ENCODE measurements at regions not wholly inside any gene's neighbourhood (a gene's known extent, or its start where the extent isn't known, plus 50 kb on each side); places are given as distances from the start of the nearest gene placed in this dataset.
A peak's percentile ranks its signal among the peaks of the same experiment; 100 is the strongest.
"Not testable (repeated sequence)": the region's sequence is repeated elsewhere in the genome, so short reads cannot be mapped to it uniquely, and the experiment has no call there.

DNA sequence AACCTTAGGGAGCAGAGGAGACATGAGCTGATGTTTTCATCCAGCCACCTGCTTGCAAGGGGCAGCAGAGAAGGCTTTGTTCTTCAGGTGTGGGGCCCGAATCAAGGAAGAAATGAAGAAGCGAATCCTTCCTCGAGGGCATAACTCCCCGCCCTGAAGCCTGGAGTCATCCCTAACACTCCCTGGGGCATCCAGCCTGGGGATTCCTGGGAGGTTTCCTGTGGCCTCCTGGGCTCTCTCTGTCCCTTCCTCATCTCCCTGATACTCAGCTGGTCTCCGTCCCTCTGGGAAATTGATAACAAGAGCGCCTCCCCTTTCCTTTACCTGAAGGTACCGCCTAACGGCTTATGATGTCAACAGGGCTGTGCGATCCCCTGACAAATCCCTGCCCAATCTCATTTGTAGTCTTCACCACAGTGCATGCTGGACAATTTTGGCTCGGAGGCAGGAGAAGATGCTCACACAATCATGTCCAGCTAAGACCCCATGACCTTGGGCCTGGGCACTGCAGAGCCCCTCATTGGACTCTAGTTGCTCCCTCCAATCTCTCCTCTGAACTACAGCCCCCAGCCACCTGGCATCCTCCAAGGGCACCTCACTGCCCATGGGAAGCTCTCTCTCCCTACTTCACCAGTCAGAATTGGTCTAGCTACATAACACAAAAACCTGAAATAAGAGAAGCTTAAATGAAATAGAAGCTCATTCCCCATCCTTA is 80.6 kb upstream of the RTL6 start:
- no peak for DNase-seq (ENCODE audit: extremely low read depth in 1 of 2, low read depth in 1 of 2)

DNA sequence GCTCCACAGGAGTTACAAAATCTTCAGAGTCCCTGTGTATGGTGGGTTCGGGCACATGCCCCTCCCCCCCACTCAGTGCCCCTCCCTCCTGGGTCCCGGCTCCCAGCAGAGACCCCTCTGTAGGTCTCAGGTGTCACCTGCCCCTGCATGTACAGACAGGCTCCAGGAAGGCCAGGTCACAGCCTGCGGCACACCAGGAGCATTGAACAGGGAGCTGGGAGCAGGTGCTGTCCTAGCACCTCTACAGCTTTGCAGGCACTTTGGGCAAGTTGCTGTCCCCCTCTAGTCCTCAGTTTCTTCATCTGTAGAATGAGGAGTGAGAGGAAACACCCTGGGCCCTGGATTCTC is 80.1 kb upstream of the RTL6 start:
- DNase-seq (ENCODE audit: extremely low read depth in 1 of 2, low read depth in 1 of 2), result no peak

GRCh38 chr22:44577391-44578109 is 79.5 kb upstream of the RTL6 start:
- no peak for DNase-seq (ENCODE audit: extremely low read depth in 1 of 2, low read depth in 1 of 2)

- DNase-seq (ENCODE audit: extremely low read depth in 1 of 2, low read depth in 1 of 2), result no peak
Measured at GRCh38 chr22:44576311-44577260, 78.6 kb upstream of the RTL6 start.

DNA sequence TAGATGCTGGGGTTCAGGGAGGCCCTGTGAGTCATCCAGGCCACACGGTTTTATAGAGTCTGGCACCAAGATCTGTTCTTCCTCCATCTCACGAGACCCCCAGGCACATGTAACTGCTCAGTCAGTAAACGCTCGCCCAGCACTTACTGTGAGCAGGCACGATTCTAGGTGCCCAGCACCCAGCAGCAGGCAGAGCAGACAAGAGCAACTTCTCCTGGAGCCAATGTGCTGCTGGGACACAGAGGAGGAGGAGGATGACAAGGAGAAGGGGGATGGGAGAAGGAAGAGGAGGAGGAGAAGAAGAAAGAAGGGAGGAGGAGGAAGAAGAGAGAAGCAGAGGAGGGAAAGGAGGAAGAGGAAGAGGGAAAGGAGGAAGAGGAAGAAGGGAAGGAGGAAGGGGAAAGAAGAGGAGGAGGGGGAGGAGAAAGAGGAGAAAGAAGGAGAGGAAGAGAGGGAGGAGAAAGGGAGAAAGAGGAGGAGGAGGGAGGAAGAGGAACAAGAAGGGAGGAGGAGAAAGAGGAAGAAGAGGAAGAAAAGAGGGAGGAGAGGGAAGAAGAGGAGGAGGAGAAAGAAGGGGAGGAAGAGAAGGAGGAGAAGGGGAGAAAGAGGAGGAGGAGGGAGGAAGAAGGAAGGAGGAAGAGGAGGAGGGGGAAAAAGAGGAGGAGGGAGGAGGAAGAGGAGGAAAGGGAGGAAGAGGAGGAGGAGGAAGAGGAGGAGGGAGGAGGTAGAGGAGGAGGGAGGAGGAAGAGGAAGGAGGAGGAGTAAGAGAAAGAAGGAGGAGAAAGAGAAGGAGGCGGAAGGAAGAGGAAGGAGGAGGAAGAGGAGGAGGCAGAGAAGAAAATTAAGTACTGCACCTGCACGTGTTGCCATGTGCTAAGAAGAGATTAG is 77.6 kb upstream of the RTL6 start:
- DNase-seq (ENCODE audit: extremely low read depth in 1 of 2, low read depth in 1 of 2), result no peak

- no peak for DNase-seq (ENCODE audit: extremely low read depth in 1 of 2, low read depth in 1 of 2)
Measured at GRCh38 chr22:44574640-44575380, 76.8 kb upstream of the RTL6 start.

GRCh38 chr22:44574057-44574639 is 76.1 kb upstream of the RTL6 start:
- no peak for DNase-seq (ENCODE audit: extremely low read depth in 1 of 2, low read depth in 1 of 2)

- DNase-seq (ENCODE audit: extremely low read depth in 1 of 2, low read depth in 1 of 2), result no peak
Measured at GRCh38 chr22:44573451-44573850, 75.4 kb upstream of the RTL6 start.

DNA sequence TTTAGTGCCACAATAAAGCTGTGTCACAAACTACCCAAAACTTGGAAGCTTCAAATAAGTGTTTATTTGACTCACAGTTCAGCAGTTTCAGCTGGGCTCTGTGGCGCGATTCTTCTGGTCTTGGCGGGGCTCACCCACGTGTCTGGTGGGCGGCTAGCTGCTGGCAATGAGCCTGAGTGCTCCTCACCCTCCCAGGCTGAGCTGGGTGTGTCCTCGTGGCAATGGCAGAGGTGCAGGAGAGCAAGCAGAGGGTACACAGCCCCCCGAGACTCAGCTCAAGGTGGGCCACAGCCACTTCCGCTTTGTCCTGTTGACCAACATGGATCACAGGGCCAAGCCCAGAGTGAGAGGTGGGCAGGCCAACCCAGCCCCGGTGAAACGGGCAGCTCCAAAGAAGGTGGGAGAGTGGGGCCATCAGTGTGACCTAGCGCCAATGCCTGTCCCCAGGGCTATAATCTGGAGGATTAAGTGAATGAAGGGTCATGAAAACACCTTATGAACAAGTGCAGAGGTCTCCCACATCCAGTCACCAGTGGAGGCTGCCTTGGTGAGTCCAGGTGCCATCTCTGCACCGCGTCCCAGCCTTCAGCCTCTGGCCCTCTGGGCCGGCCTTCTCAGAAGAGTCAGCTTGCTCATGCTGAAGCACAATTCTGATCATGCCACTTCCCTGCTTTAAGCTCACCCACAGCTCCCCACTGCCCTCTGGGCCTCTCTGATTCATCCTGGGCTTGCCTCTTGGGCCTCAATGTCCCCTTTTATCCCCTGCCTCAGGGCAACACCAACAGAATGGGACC is 74.6 kb upstream of the RTL6 start:
- DNase-seq (ENCODE audit: extremely low read depth in 1 of 2, low read depth in 1 of 2), result no peak

- DNase-seq (ENCODE audit: extremely low read depth in 1 of 2, low read depth in 1 of 2), result no peak
Measured at GRCh38 chr22:44571566-44572413, 73.8 kb upstream of the RTL6 start.

- no peak for DNase-seq (ENCODE audit: extremely low read depth in 1 of 2, low read depth in 1 of 2)
Measured at GRCh38 chr22:44570476-44571445, 72.7 kb upstream of the RTL6 start.

DNA sequence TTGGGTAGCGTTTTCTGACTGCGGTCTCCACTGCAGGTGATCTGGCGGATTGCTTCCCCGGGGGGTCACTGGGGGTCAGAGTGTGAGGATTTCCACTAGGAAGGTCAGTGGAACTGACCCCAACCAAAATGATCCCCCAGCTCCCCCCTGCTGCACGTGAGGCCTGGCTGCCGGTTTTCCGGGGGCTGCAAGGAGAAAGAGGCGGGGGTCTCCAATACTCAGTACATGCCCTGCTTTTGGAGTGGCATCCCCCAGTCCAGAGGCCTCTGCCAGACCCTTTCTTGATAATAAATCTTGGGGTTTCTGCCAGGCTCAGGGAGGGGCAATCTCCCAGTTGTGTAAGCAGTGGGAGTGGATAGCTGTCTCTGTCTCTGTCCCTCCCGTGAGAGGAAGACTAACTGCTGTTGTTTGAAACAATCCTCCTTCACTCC is 71.5 kb upstream of the RTL6 start:
- DNase-seq (ENCODE audit: extremely low read depth in 1 of 2, low read depth in 1 of 2), result no peak

GRCh38 chr22:44567846-44568493 is 69.9 kb upstream of the RTL6 start:
- peak in 1 of 2 donors; percentile 24 for DNase-seq (ENCODE audit: extremely low read depth in 1 of 2, low read depth in 1 of 2)

GRCh38 chr22:44567378-44567841 is 69.4 kb upstream of the RTL6 start:
- not testable (repeated sequence) for DNase-seq (ENCODE audit: extremely low read depth in 1 of 2, low read depth in 1 of 2)

- DNase-seq (ENCODE audit: extremely low read depth in 1 of 2, low read depth in 1 of 2), result no peak
Measured at GRCh38 chr22:44566911-44567310, 68.9 kb upstream of the RTL6 start.

- DNase-seq (ENCODE audit: extremely low read depth in 1 of 2, low read depth in 1 of 2), result not testable (repeated sequence)
Measured at GRCh38 chr22:44562651-44563050, 64.6 kb upstream of the RTL6 start.
